Glutamatergic neuron (in vitro differentiated cells): ENCODE measurements at regions not wholly inside any gene's neighbourhood (a gene's known extent, or its start where the extent isn't known, plus 50 kb on each side); places are given as distances from the start of the nearest gene placed in this dataset.
"Not testable (repeated sequence)": the region's sequence is repeated elsewhere in the genome, so short reads cannot be mapped to it uniquely, and the experiment has no call there.

Experiments
- DNase-seq: peaks from one replicate; pipeline ENCODE4 v3.0.0; 2022
- H3K27ac Mint-ChIP-seq: one replicate; pipeline ENCODE4 v1.8.0; 2020; ENCODE audit warnings: mild to moderate bottlenecking, mixed read lengths, inconsistent platforms; ENCODE audit not compliant: unreplicated experiment
- H3K27me3 Mint-ChIP-seq: one replicate; pipeline ENCODE4 v1.8.0; 2020; ENCODE audit warnings: mild to moderate bottlenecking, moderate library complexity, mixed read lengths, inconsistent platforms; ENCODE audit not compliant: unreplicated experiment
- H3K36me3 Mint-ChIP-seq: one replicate; pipeline ENCODE4 v1.8.0; 2020; ENCODE audit warnings: mild to moderate bottlenecking, mixed read lengths, inconsistent platforms; ENCODE audit not compliant: unreplicated experiment
- H3K4me1 Mint-ChIP-seq: one replicate; pipeline ENCODE4 v1.8.0; 2020; ENCODE audit warnings: mild to moderate bottlenecking, low read depth, mixed read lengths, inconsistent platforms; ENCODE audit not compliant: unreplicated experiment
- H3K4me3 Mint-ChIP-seq: one replicate; pipeline ENCODE4 v1.8.0; 2020; ENCODE audit warnings: mild to moderate bottlenecking, mixed read lengths, inconsistent platforms; ENCODE audit not compliant: unreplicated experiment
- H3K9me3 Mint-ChIP-seq: one replicate; pipeline ENCODE4 v1.8.0; 2020; ENCODE audit warnings: mild to moderate bottlenecking, moderate library complexity, mixed read lengths, inconsistent platforms; ENCODE audit not compliant: unreplicated experiment
- CTCF ChIP-seq: fragments of 200-600 bp; sonication (generic); IDR thresholded peaks from one replicate; pipeline ENCODE4 v1.5.0; 2021; ENCODE audit not compliant: partially characterized antibody, unreplicated experiment

- no peaks in the 10 kb centered on the region for H3K9me3 Mint-ChIP-seq
- no peaks in the 10 kb centered on the region for H3K36me3 Mint-ChIP-seq
- no peak for TF ChIP-seq CTCF
- no peak overlapping the region for H3K27ac Mint-ChIP-seq
- DNase-seq = no peak
- no peak overlapping the region for H3K4me3 Mint-ChIP-seq
- no peaks in the 10 kb centered on the region for H3K4me1 Mint-ChIP-seq
- no peaks in the 10 kb centered on the region for H3K27me3 Mint-ChIP-seq
Measured at GRCh38 chr15:38795471-38796245, 231.0 kb upstream of the RASGRP1 start.

DNA sequence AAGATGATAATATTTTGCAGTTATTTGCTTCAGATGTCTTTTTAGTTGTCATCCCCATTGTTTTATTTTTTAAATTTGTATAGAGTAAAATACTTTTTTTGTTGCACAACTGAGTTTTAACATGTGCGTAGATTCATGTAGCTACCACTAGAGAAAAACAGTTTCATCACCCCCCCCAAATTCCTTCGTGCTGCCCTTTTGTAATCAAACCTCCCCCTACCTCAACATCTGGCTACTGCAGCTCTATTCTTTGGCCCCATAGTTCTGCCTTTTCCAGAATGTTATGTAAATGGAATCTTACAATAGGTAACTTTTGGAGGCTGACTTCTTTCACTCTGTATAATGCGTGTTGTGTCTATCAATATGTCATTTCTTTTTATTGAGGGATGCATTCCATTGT, 232.0 kb upstream of the RASGRP1 start:
- no peaks in the 10 kb centered on the region for H3K36me3 Mint-ChIP-seq
- no peak for TF ChIP-seq CTCF
- H3K4me3 Mint-ChIP-seq = no peak overlapping the region
- H3K4me1 Mint-ChIP-seq = no peaks in the 10 kb centered on the region
- DNase-seq = no peak
- no peak overlapping the region for H3K27ac Mint-ChIP-seq
- H3K27me3 Mint-ChIP-seq = no peaks in the 10 kb centered on the region
- no peaks in the 10 kb centered on the region for H3K9me3 Mint-ChIP-seq

- H3K27me3 Mint-ChIP-seq, H3K36me3 Mint-ChIP-seq, H3K4me3 Mint-ChIP-seq, H3K4me1 Mint-ChIP-seq, DNase-seq, H3K27ac Mint-ChIP-seq, H3K9me3 Mint-ChIP-seq: not testable (repeated sequence)
Measured at GRCh38 chr15:38797506-38797905, 232.9 kb upstream of the RASGRP1 start.

DNA sequence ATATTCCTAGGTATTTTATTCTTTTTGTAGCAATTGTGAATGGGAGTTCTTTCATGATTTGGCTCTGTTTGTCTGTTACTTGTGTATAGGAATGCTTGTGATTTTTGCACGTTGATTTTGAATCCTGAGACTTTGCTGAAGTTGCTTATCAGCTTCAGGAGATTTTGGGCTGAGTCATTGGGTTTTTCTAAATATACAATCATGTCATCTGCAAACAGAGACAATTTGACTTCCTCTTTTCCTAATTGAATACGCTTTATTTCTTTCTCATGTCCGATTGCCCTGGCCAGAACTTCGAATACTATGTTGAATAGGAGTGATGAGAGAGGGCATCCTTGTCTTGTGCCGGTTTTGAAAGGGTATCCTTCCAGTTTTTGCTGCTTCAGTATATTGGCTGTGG, 234.6 kb upstream of the RASGRP1 start:
- H3K4me3 Mint-ChIP-seq, H3K27me3 Mint-ChIP-seq, DNase-seq, H3K27ac Mint-ChIP-seq, H3K9me3 Mint-ChIP-seq, H3K4me1 Mint-ChIP-seq, H3K36me3 Mint-ChIP-seq: not testable (repeated sequence)

DNA sequence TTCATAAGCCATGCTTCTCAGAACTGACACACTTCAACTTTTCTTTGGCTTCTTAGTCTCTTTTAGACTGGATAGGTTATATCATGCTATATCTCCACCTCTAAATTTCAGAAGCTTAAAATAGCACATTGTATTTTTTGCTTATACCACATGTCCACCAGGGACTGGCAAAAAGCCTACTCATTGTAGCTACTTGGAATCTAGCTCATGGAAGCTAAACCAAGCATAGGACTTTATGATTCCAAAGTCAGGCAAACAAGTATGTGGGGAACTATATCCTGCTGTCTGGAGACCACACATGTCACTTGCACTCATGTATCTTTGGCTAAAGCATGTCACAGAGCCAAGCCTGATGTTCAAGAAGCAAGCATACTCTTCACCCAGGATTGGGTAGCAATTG, 245.0 kb upstream of the RASGRP1 start:
- Mint-ChIP-seq H3K36me3 (no peaks in the 10 kb centered on the region), H3K9me3 (no peaks in the 10 kb centered on the region), H3K27me3 (no peaks in the 10 kb centered on the region), H3K27ac (no peak overlapping the region), H3K4me3 (no peak overlapping the region), H3K4me1 (no peaks in the 10 kb centered on the region)
- DNase-seq = no peak
- no peak for TF ChIP-seq CTCF

- no peak for TF ChIP-seq CTCF
- H3K9me3 Mint-ChIP-seq = no peaks in the 10 kb centered on the region
- DNase-seq = no peak
- no peak overlapping the region for H3K27ac Mint-ChIP-seq
- no peak overlapping the region for H3K4me3 Mint-ChIP-seq
- no peaks in the 10 kb centered on the region for H3K4me1 Mint-ChIP-seq
- no peaks in the 10 kb centered on the region for H3K36me3 Mint-ChIP-seq
- H3K27me3 Mint-ChIP-seq = no peaks in the 10 kb centered on the region
Measured at GRCh38 chr15:38810686-38811085, 246.1 kb upstream of the RASGRP1 start.

DNA sequence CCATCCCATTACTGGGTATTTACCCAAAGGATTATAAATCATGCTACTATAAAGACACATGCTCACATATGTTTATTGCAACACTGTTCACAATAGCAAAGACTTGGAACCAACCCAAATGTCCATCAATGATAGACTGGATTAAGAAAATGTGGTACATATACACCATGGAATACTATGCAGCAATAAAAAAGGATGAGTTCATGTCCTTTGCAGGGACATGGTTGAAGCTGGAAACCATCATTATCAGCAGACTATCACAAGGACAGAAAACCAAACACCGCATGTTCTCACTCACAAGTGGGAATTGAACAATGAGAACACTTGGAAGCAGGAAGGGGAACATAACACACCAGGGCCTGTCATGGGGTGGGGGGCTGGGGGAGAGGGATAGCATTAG, 249.6 kb upstream of the RASGRP1 start:
- H3K36me3 Mint-ChIP-seq, H3K9me3 Mint-ChIP-seq, H3K4me1 Mint-ChIP-seq, H3K4me3 Mint-ChIP-seq, H3K27ac Mint-ChIP-seq, H3K27me3 Mint-ChIP-seq, DNase-seq: not testable (repeated sequence)
